IMR-90 (cell line): ENCODE measurements at regions not wholly inside any gene's neighbourhood (a gene's known extent, or its start where the extent isn't known, plus 50 kb on each side); places are given as distances from the start of the nearest gene placed in this dataset.

ENCODE experiments used
- MAZ ChIP-seq: IDR thresholded peaks from 2 replicates; pipeline ENCODE4 v1.6.1; 2012; ENCODE audit warnings: low read depth, mild to moderate bottlenecking, low read length, improper control_type of control experiment, moderate library complexity, borderline replicate concordance
- RCOR1 ChIP-seq: IDR thresholded peaks from 2 replicates; pipeline ENCODE4 v1.6.1; 2012; ENCODE audit warnings: mild to moderate bottlenecking, low read length, improper control_type of control experiment; ENCODE audit not compliant: insufficient replicate concordance
- RFX5 ChIP-seq: IDR thresholded peaks from 2 replicates; pipeline ENCODE4 v1.8.0; 2012; ENCODE audit warnings: low read depth, mild to moderate bottlenecking, low read length, moderate library complexity

DNA sequence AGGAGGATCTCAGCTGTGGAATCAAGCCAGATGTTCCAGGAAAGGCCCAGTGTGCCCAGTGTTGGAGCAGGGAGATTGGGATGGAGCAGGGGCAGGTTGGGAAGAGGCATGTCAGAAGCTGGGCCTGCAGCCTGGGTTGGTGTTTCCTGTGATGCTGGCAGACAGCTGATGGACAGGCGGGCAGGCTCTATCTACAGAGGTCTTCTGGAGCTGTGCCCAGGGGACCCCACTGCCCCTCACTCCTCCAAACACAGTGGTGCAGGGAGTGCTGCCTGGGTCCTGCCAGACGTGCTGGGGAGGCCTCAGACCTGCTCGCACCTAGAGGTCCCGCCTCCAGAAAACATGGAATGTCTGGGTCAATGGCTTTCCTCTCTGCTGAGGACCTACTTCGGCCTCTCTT is 182.9 kb upstream of the TCERG1L start:
- no peak for TF ChIP-seq MAZ
- TF ChIP-seq RFX5 = no peak
- TF ChIP-seq RCOR1 = no peak
